ENCODE measurements at regions not wholly inside any gene's neighbourhood (a gene's known extent, or its start where the extent isn't known, plus 50 kb on each side); places are given as distances from the start of the nearest gene placed in this dataset.

DNA sequence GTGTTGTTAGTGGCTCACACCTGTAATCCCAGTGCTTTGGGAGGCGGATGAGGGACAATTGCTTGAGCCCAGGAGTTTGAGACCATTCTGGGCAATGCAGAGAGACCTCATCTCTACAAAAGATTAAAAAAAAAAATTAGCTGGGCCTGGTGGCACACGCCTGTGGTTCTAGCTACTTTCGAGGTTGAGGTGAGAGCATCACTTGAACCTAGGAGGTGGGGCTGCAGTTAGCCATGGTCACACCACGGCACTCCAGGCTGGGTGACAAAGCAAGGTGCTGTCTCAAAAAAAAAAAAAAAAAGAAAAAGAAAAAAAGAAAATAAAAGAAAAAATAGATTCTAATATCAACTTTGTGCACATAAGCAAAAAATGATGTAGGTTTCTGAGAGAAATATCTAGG, 1492.5 kb upstream of the TMEFF2 start:
- no peak for TF ChIP-seq CTCF (IDR thresholded peaks at IDR 0.05; ENCODE audit: unreplicated experiment in 3 of 3)
- Mint-ChIP-seq H3K4me3 (no peak overlapping the region), H3K36me3 (ENCODE audit: low read depth) (no peaks in the 10 kb centered on the region), H3K9me3 (no peaks in the 10 kb centered on the region), H3K4me1 (no peaks in the 10 kb centered on the region), H3K27me3 (ENCODE audit: low read depth) (no peaks in the 10 kb centered on the region), H3K27ac (no peak overlapping the region)

- H3K27ac Mint-ChIP-seq, result no peak overlapping the region
- peaks cover 7% of the 10 kb centered on the region for H3K9me3 Mint-ChIP-seq
- H3K4me3 Mint-ChIP-seq, result no peak overlapping the region
- TF ChIP-seq CTCF (IDR thresholded peaks at IDR 0.05; ENCODE audit: unreplicated experiment in 3 of 3), result no peak
- H3K36me3 Mint-ChIP-seq (ENCODE audit: low read depth), result no peaks in the 10 kb centered on the region
- no peaks in the 10 kb centered on the region for H3K27me3 Mint-ChIP-seq (ENCODE audit: low read depth)
- H3K4me1 Mint-ChIP-seq, result no peaks in the 10 kb centered on the region
Measured at GRCh38 chr2:193679847-193680246, 1485.1 kb upstream of the TMEFF2 start.

GRCh38 chr2:193670478-193670877, 1475.7 kb upstream of the TMEFF2 start:
- Mint-ChIP-seq H3K27ac (no peak overlapping the region), H3K27me3 (ENCODE audit: low read depth) (no peaks in the 10 kb centered on the region), H3K4me3 (no peak overlapping the region), H3K36me3 (ENCODE audit: low read depth) (no peaks in the 10 kb centered on the region), H3K9me3 (no peaks in the 10 kb centered on the region), H3K4me1 (no peaks in the 10 kb centered on the region)
- TF ChIP-seq CTCF (IDR thresholded peaks at IDR 0.05; ENCODE audit: unreplicated experiment in 3 of 3), result no peak

DNA sequence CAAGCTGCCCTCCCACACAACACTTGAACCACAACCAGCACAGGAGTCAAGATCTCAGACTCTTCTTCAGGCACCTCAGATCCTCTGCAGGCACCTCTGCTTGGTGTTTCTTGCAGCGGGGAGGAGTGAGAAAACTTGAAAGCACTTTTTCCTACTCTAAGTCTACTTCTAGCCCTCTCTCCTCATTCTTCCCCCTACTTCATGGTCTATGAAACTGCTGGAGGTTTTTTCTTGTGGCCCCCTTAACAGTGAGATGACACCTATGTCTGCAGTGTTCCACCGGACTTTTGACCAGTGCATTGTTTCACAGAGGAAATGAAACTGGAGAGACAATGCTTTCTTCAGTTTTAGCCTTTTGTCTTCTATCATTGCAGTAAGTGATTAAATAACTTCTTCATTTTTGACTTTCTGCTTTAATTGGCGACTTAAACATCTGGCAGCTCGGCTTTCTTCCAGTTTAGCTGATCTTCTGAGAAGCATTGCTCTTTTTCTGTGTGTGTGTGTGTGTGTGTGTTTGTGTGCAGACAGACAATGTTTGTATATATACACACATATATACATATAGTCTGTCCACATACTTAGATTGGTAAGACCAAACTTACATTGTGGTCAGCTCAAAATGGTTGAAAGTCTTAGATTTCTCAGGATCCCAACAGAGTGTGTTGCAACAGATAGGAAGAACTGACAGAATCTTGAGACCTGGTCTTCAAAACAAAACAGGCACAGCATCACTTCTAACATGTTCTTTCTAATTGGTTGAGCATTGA, 1474.0 kb upstream of the TMEFF2 start:
- Mint-ChIP-seq H3K4me1 (no peaks in the 10 kb centered on the region), H3K27ac (no peak overlapping the region), H3K36me3 (ENCODE audit: low read depth) (no peaks in the 10 kb centered on the region), H3K27me3 (ENCODE audit: low read depth) (no peaks in the 10 kb centered on the region), H3K9me3 (no peaks in the 10 kb centered on the region), H3K4me3 (no peak overlapping the region)
- no peak for TF ChIP-seq CTCF (IDR thresholded peaks at IDR 0.05; ENCODE audit: unreplicated experiment in 3 of 3)

- Mint-ChIP-seq H3K27ac (no peak overlapping the region), H3K4me1 (no peaks in the 10 kb centered on the region), H3K4me3 (no peak overlapping the region), H3K27me3 (ENCODE audit: low read depth) (no peaks in the 10 kb centered on the region), H3K9me3 (peaks cover 16% of the 10 kb centered on the region), H3K36me3 (ENCODE audit: low read depth) (peaks cover 4% of the 10 kb centered on the region)
- TF ChIP-seq CTCF (IDR thresholded peaks at IDR 0.05; ENCODE audit: unreplicated experiment in 3 of 3), result no peak
Measured at GRCh38 chr2:193627927-193628272, 1433.2 kb upstream of the TMEFF2 start.
